Fibroblast of peridontal ligament (primary cell): ENCODE measurements at regions not wholly inside any gene's neighbourhood (a gene's known extent, or its start where the extent isn't known, plus 50 kb on each side); places are given as distances from the start of the nearest gene placed in this dataset.

Source experiments
- DNase-seq: peaks from one replicate; pipeline ENCODE4 v3.0.0-alpha.2; 2010; ENCODE audit errors: extremely low read depth

- no peak for DNase-seq
Observed at GRCh38 chr5:23084815-23085214, 231.7 kb upstream of the CDH12 start.

- DNase-seq: no peak
Observed at GRCh38 chr5:23072179-23072578, 219.0 kb upstream of the CDH12 start.

- DNase-seq: no peak
Observed at GRCh38 chr5:23071682-23072081, 218.5 kb upstream of the CDH12 start.

- no peak for DNase-seq
Observed at GRCh38 chr5:23064710-23065109, 211.6 kb upstream of the CDH12 start.

- DNase-seq: no peak
Observed at GRCh38 chr5:23053846-23054245, 200.7 kb upstream of the CDH12 start.

GRCh38 chr5:23042226-23042625 lies 189.1 kb upstream of the CDH12 start:
- DNase-seq: no peak

GRCh38 chr5:23035555-23036090 lies 182.5 kb upstream of the CDH12 start:
- DNase-seq: no peak

GRCh38 chr5:23033864-23034263 lies 180.7 kb upstream of the CDH12 start:
- no peak for DNase-seq

- DNase-seq: no peak
Observed at GRCh38 chr5:23029290-23029689, 176.1 kb upstream of the CDH12 start.

- DNase-seq: no peak
Observed at GRCh38 chr5:23028445-23029021, 175.4 kb upstream of the CDH12 start.

- no peak for DNase-seq
Observed at GRCh38 chr5:23027830-23028229, 174.7 kb upstream of the CDH12 start.

GRCh38 chr5:23027331-23027730 lies 174.2 kb upstream of the CDH12 start:
- DNase-seq: no peak

GRCh38 chr5:23026252-23027170 lies 173.4 kb upstream of the CDH12 start:
- DNase-seq: no peak

GRCh38 chr5:23025629-23026233 lies 172.6 kb upstream of the CDH12 start:
- no peak for DNase-seq

GRCh38 chr5:23024470-23024869 lies 171.3 kb upstream of the CDH12 start:
- DNase-seq: no peak

GRCh38 chr5:23014825-23015224 lies 161.7 kb upstream of the CDH12 start:
- DNase-seq: no peak

GRCh38 chr5:23014266-23014665 lies 161.1 kb upstream of the CDH12 start:
- DNase-seq: no peak

- peak; percentile 5 for DNase-seq
Observed at GRCh38 chr5:23013395-23013998, 160.4 kb upstream of the CDH12 start.

GRCh38 chr5:23012842-23013241 lies 159.7 kb upstream of the CDH12 start:
- DNase-seq: no peak

GRCh38 chr5:23007762-23008161 lies 154.6 kb upstream of the CDH12 start:
- DNase-seq: no peak

- no peak for DNase-seq
Observed at GRCh38 chr5:23007236-23007635, 154.1 kb upstream of the CDH12 start.

GRCh38 chr5:23001120-23001519 lies 148.0 kb upstream of the CDH12 start:
- DNase-seq: no peak
